RKO (cell line): ENCODE measurements at regions not wholly inside any gene's neighbourhood (a gene's known extent, or its start where the extent isn't known, plus 50 kb on each side); places are given as distances from the start of the nearest gene placed in this dataset.

Experiments
- DNase-seq: peaks from one replicate; pipeline ENCODE4 v3.0.0-alpha.2; 2016; ENCODE audit warnings: low spot score

DNA sequence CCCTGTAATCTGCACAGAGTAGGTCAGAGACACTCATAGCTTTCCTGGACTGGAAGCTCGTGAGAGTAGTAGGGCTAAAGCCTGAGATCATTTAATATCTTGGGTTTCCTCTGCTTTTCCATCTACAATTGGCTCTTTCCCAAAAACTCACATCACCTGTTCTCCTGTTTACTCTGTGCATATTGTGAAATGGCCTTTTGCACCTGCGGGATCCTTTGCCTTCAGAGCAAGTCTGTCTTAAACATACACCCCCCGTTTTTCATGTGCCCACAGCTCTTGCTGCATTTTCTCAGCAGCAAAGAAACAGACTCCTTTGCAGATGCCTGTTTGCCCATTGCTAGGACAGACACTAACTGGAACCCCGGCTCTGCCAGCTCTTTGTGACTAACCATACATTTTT lies 608.3 kb upstream of the PCDH10 start:
- DNase-seq = no peak

DNA sequence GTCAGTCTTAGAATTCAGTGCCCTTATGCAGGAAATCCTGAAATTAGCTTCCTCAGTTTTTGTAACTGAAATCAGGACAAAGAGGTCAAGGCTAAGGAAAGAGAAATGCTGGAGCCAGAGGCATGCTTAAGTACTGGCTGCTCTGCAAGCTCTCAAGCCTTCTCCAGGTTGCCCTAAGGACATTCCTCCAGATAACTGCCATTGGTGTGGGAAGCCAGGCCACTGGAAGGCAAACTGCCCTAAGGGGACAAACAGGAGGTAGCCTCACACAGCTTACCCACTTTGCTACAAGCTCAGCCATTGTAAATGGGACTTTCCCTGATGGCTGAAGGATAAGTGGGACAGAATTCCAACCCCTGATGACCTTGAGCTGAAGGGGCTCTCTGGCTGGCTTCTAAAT lies 606.9 kb upstream of the PCDH10 start:
- DNase-seq = no peak

DNA sequence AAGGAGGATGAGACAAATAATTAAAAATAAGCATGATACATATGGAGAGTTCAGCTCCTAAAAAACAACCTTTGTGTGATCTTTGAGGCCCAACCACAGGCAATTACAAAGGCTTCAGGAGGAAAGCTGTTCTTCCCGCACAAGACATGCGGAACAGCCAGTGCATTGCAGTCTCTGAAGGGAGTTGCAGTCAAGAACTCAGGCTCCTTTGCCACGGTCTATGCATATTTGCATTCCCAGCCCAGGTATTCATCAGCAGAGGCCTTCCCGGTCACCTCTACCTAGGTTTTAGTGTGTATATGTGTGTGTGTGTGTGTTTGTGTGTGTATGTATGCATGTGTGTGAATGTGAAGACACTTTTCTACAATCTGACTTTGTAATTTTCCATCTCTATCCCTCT lies 600.6 kb upstream of the PCDH10 start:
- no peak for DNase-seq

DNA sequence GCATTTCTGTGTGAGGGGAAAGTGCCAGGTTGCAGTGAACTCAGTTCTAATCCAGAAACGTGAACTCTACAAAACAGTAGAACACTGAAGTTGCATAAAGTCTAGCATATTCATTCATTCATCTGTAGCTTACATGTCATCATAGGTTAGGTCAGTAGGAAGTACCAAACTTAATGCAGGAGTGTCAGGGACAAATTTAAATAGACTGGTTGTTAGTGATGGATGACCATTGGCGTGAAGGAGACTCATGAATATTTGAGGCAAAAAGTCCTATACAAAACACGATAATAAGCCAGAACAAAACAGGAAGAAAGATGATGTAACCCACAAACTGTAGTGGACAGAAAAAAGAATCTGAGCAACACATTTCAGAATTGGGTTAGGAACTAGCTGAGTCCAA lies 592.8 kb upstream of the PCDH10 start:
- no peak for DNase-seq

DNA sequence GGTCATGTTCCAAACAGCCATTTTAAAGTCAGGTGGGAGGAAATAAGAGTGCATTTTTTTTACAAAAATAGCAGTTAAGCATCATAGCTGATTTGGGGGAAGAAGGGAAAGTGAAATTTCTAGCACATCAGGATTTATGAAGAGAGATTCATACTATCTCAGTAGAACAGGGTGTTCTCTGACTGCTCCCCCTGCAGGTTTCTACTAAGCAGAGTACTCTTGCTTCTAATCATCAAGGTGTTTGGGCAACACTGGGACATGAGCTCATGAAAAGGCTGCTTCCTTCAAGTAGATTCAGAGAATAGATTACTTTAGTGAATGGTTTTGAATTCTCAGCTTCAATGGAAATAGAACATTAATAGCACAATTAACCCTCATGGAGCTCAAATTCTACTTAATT lies 591.4 kb upstream of the PCDH10 start:
- DNase-seq = peak; percentile 34

DNA sequence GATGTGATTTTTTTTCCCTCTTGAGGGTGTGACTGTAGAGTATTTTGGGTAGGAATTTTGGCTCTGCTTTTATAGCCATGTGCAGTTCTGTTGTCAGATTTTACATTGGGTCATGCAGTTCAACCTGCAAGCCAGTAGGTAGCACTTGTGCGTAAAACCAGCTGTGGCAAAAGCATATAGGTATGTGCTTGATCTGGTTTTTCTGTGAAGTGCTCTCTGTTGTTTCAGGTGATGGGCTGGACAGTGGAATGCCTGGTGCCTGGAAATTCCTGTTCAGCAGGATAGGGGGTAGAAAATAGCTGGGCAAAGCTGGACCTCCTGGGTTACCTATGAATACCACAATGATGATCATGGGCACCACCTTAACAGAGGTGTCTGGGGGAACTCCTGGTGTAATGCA lies 584.2 kb upstream of the PCDH10 start:
- DNase-seq = peak; percentile 2

DNA sequence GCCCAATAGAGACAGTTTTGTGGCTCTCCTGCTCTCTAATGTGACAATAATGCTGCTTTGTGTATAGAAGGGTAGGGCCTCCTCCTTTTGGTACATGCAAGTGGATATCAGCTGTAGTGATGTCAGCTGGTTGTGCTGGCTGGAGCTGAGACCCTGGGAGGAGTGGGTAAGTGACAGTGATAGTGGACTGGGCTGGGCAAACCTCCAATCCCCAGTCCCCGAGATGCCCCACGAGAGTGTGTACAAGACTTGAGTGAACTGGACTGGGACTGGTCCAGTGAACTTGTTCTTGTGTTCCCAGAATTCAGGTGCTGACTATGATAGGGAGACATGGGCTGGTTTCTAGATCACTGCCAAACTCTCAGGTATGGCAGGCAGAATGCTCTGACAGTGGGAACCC lies 583.6 kb upstream of the PCDH10 start:
- no peak for DNase-seq

DNA sequence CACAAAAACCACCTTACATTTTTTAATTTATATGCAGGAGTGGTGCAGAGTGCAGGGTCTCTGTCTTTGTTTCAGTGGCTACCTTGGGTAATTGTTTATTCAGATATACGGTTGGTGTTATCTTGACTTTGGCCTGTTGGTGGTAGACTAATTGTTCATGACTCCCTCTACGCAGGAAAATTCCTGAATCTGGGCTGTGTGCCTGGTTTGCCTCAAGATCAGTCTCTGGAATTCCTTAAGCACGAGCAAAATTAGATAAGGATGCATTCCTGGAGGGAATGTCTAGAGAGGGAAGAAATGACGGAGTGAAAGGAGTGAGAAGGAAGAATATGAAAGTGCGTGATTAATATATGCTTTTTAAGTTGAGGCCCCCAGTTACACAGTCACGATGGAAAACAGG lies 576.9 kb upstream of the PCDH10 start:
- peak; percentile 5 for DNase-seq

DNA sequence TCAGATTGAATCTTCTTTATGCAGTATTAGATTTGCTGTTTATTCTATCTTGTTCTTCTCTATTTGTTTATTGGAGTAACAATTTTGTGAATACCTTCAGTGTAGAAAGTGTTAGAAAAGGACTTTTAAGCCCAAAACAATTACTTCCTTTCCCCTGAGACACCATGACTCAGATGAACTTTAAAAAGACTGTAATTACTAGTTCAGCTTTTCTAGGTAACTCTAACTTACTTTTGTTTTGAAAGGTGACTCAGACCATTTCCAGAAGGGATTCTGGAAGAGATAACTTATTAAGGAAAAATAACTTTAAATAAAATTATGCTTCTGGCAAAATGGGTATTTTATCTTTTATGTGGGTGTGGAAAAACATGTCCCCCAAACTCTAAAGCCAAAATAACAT lies 561.5 kb upstream of the PCDH10 start:
- no peak for DNase-seq

DNA sequence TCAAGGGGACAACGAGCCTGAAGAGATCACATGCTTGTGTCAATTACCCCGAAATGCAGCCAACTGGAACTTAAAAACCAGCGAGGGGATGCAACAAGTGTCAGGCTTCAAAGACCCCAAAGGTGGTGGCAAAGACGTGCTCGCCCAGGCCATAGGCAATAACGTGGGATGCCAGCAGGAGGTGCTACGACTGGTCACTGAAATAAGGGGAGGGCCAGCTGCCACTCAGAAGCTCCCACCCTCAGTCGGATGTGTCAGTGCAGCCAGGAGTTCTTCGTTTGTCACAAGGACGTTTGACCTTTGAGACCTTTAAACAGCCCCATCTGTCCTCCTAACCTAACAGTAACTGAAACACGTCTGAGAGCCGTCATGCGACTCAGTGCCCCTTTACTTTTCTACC lies 556.8 kb upstream of the PCDH10 start:
- no peak for DNase-seq

DNA sequence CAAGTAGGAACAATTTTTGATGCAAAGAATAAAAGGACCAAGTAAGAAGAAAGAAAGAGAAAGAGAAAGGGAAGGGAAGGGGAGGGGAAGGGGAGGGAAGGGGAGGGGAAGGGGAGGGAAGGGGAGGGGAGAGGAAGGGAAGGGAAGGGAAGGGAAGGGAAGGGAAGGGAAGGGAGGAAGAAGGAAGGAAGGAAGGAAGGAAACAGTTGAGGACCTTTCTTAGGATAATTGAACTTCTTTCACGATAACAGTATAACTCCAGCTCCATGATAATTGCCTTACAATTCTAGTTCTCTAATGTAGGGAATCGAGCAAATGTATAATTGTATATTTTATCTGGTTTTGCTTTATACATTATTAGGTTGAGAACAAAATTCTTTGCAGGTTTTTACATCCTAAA lies 556.2 kb upstream of the PCDH10 start:
- DNase-seq = no peak

DNA sequence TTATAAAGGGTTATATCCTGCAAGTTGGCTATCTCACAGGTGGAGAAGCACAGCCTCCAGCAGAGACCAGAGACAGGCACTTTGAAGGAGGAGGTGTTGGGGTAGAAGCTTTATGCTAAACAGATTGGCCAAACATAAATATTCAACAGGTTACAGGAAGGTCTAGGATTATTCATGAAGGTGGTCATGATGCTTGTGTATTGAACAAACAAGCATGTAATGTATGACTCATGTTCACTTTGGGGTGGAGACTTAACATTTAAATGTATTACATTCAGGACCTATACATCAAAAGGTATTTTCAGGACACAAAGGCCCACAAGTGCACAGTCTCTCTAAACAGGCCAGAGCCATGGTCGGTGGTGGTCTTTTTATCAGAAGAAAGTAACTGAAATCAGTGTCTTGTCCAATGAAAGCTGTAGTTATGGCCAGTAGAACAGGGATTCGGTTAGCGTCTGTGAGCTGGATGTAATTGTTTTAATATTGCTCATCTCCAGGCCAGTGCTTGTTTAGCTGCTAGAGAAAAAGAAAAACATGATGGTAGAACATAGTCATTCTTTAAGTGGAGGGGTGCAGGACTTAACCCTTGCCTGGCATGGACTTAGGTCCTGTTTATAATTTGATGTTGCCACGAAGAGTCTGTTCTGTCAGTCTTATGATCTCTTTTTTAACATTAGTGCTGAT lies 555.2 kb upstream of the PCDH10 start:
- DNase-seq = no peak

DNA sequence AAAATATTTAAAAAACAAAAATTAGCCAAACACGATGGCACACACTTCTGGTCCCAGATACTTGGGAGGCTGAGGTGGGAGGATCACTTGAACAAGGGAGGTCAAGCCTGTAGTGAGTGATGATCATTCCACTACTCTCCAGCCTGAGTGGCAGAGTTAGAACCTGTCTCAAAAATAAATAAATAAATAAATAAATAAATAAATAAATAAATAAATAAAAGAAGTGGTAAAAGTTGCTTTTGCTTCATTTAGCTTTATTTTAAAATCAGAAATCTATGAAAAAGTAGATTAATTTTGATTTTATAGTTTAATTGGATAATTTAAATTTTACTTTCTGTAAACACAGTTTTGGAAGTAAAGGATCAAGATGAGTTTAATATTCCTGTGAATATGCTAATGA lies 552.9 kb upstream of the PCDH10 start:
- no peak for DNase-seq

DNA sequence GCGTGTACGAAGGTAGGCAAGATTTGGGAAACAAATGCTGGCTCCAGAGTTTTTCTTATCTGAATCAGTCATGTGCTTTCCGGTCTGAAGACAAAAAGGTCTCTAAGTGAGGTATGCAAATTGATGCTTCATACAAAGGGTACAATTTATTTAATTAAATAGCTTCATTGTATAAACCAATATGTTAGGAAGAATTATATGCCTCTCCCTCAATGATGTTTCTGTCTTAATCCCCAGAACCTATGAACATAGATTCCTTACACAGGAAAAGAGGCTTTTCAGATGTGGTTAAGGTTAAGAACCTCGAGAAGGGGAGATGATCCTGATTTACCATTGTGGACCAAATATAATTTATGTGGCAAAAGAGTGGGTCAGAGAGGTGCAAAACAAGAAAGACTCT lies 543.5 kb upstream of the PCDH10 start:
- DNase-seq = no peak

DNA sequence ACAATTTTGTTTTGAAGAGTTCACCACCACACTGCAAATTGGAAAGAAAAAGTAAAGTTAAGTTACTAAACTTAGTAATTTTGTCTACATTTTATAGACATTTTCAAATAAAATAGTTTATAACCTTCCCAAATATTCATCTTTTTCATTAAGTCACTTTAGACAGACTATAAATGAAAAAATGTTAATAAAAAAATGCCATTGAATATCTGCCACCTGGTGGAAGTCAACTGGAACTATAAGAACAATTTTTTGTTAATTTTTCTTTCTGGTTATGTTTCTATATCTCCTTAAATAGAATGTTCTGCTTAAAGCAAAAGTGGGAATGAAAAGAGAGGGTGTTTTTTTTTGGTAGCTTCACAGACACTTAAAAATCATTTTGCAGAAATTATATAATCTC lies 534.4 kb upstream of the PCDH10 start:
- DNase-seq = peak; percentile 54

DNA sequence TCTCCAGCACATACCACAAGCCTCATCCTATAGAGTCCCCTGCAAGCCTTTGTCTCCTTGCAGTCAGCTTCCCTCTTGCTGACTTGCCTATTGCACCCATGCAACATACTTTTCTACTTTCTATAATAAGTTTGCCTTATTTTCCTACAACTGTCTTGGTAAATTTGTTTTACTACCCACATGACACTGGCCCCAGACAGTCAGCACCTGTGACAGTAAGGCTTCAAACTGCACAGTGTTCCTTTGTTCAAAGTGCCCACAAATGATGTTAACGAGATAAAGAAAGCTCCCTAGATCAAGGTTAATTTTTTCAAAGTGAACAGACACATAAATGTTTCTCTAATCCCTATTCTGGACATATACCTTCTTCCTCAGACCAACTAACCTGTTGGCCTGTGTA lies 529.1 kb upstream of the PCDH10 start:
- no peak for DNase-seq

DNA sequence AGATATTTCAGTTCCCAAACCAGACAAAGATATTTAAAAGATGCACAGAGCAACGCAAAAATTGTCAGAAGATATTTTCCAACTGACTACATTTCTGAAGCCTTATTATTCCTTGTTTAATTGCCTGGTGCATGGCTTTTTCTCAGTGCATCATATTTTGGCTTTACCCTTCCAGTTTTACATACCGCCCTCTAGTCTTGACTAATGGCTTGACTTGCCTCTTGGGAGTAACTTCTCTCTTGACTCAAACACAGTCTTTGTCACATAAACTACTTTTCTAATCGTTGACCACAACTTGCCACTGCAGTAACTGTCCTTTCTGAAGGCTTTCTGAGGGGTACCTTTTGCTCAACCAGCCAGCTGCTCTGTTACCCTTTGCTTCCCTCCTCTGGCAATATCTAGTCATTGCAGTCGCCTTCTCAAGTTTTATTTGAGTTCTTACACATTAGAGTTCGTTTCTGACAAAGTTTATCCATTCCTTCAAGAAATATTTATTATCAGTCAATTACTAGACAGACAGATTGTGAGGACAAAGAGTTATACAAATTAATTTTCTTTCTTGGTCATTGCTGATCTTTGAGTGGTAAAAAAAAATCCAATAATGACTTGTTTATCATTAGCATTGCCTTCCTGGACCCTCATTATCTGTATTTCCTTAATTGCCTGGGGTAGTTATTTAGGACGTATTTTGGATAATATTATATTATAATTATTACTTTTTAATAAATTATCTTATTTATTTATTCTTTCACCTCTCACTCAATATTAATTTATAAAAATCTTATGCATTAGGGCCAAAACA lies 506.9 kb upstream of the PCDH10 start:
- peak; percentile 76 for DNase-seq

DNA sequence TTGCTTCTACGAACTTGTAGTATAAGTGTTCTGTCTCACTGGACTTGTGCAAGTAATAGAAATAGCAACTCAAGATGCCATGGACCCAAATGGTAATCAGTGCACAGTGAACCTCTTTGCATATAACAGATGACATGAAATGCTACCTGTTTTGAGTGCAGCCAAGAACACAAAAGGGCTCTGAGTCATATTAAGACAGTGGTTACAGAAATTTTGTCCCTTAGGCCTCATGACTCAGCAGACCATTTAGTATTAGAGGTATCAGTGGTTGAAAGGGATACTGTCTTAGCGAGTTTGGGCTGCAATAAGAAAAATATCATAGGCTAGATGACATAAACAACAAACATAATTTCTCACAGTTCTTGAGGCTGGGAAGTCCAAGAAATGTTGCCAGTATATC lies 502.9 kb upstream of the PCDH10 start:
- DNase-seq = peak; percentile 16

DNA sequence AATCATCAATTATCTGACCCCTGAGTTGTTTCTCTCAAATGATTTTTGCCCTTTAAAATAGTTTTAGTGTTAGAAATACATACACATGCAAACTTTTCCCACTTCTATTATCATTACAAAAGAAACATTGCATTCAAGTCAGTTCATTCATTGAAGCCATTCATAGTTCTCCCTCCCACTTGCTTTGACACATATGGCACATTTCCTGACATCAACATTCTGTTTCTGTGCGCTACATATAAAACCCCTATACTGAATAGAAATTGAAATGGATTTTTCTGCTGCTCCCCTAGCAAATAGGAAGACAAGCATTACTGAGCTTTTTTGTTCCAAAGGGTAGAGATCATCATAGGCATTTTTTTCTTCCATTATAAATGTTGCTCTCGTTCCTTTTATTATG lies 497.9 kb upstream of the PCDH10 start:
- no peak for DNase-seq

DNA sequence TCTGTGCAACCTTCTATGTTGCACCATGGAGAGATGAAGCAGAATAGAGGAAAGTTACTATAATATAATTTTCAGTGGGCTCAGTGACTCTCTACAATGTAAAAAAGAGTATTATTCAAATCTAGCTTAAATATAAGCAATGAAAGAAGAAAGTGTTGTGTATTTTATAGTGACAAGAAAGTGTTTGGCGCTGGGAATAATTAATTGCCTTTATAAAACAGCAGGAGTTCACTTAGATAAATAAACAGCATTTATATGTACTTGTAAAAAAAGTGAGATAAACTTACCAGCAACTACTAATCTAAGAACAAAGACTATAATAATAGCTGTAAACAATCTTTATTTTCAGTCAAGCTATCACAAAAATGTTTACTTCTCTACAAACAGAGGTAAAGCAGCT lies 488.9 kb upstream of the PCDH10 start:
- DNase-seq = no peak

DNA sequence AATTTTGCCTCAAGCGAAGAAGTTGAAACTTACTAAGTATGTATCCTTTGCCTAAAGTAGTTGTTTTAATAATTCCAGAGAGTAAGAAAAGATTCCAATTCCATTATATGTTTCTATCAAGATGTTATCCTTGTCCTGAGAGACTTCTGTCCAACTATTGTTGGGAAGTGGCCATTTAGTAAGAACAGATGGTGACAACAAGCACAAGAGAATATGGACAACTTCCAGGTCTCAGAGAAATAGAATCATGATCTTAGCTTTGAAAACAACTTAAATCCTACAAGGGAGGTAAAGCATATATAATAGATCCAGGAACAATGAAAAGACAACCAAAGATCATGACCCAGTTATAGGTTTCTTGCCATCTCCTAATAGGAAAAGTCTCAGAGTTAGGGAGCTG lies 486.6 kb upstream of the PCDH10 start:
- DNase-seq = no peak

DNA sequence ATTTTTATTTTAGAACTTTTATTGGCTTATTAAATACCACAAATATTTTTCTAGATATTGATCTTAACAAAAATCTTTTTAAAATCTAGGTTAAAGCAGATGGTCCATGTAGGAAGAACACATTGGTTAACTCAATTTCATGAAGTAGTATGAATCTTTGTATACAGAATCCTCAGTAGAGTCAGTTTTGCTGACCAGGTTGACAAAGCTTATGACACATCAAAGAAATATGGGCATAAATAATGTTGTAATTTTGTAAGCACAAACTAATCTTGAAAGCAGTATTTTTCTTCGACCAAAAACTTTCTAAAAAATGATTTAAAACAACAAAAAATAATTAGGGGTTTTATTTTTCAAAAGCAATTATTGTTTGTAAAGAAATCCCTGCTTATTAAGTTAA lies 479.3 kb upstream of the PCDH10 start:
- peak; percentile 45 for DNase-seq

DNA sequence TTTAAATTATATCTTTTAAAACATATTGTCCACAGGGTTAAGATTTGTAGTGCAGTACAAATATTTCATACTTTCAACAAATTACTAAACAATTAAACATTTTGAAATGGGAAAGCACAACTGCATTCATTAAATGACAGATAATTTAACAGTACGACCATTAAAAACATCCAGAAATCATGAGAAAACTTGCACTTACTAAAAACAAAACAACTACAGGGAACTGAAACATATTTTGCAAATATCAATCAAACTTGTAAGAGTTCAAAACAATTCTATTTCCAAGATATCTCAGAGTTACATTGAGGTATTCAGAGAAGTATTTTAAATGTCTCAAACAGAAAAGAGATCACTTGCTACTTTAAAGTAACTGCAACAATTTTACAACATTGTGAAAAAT lies 478.5 kb upstream of the PCDH10 start:
- DNase-seq = no peak

DNA sequence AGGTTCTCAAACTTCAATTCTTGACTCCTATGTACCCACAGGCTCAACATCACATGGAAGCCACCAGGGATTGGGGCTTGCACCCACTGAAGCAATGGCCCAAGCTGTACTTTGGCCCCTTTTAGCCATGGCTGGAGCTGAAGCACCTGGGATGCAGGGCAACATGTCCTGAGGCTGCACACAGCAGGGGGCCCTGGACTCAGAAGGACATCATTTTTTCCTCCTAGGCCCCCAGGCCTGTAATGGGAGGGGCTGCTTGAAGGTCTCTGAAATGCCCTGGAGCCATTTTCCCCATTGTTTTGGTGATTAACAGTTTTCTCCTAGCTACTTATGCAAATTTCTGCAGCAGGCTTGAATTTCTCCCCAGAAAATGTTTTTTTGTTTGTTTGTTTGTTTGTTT lies 465.1 kb upstream of the PCDH10 start:
- no peak for DNase-seq
